WERI-Rb-1 (cell line): ENCODE measurements at regions not wholly inside any gene's neighbourhood (a gene's known extent, or its start where the extent isn't known, plus 50 kb on each side); places are given as distances from the start of the nearest gene placed in this dataset.

Experiments used
- DNase-seq: peaks from one replicate; pipeline ENCODE4 v3.0.0-alpha.2; 2020
- H3K27ac ChIP-seq: fragments of 250-450 bp; sonication (Bioruptor Pico); 2 replicates; pipeline ENCODE4 v1.5.1; 2020; ENCODE audit warnings: mild to moderate bottlenecking, moderate library complexity
- H3K27me3 ChIP-seq: fragments of 250-450 bp; sonication (Bioruptor Pico); 2 replicates; pipeline ENCODE4 v1.5.1; 2021; ENCODE audit warnings: mild to moderate bottlenecking, low read depth, moderate library complexity; ENCODE audit not compliant: insufficient read depth, severe bottlenecking
- H3K36me3 ChIP-seq: fragments of 250-450 bp; sonication (Bioruptor Pico); 2 replicates; pipeline ENCODE4 v1.5.1; 2020; ENCODE audit warnings: mild to moderate bottlenecking, moderate library complexity
- H3K4me3 ChIP-seq: 2 replicates; pipeline ENCODE4 v1.5.1; 2011; ENCODE audit warnings: low read depth, mild to moderate bottlenecking, control low read depth, low read length
- H3K9me3 ChIP-seq: fragments of 250-450 bp; sonication (Bioruptor Pico); 2 replicates; pipeline ENCODE4 v1.5.1; 2021; ENCODE audit warnings: mild to moderate bottlenecking, moderate library complexity; ENCODE audit not compliant: severe bottlenecking
- CTCF ChIP-seq: IDR thresholded peaks from 2 replicates; pipeline ENCODE4 v1.5.1; 2011; ENCODE audit warnings: low read depth, mild to moderate bottlenecking, control low read depth, inconsistent platforms, low read length

GRCh38 chr6:97885828-97886227, 602.8 kb upstream of the MMS22L start:
- DNase-seq: no peak
- TF ChIP-seq CTCF: no peak
- no peaks in the 10 kb centered on the region for H3K9me3 ChIP-seq
- H3K36me3 ChIP-seq: no peaks in the 10 kb centered on the region
- H3K27me3 ChIP-seq: no peaks in the 10 kb centered on the region
- no peak overlapping the region for H3K4me3 ChIP-seq
- H3K27ac ChIP-seq: no peak overlapping the region

GRCh38 chr6:97901531-97901930, 618.5 kb upstream of the MMS22L start:
- no peaks in the 10 kb centered on the region for H3K36me3 ChIP-seq
- H3K9me3 ChIP-seq: no peaks in the 10 kb centered on the region
- no peak overlapping the region for H3K4me3 ChIP-seq
- H3K27me3 ChIP-seq: no peaks in the 10 kb centered on the region
- no peak overlapping the region for H3K27ac ChIP-seq
- DNase-seq: no peak
- TF ChIP-seq CTCF: no peak

- Histone ChIP-seq H3K9me3 (no peaks in the 10 kb centered on the region), H3K4me3 (no peak overlapping the region), H3K36me3 (no peaks in the 10 kb centered on the region), H3K27me3 (no peaks in the 10 kb centered on the region), H3K27ac (no peak overlapping the region)
- no peak for DNase-seq
- no peak for TF ChIP-seq CTCF
Measured at GRCh38 chr6:97909380-97909779, 626.4 kb upstream of the MMS22L start.

DNA sequence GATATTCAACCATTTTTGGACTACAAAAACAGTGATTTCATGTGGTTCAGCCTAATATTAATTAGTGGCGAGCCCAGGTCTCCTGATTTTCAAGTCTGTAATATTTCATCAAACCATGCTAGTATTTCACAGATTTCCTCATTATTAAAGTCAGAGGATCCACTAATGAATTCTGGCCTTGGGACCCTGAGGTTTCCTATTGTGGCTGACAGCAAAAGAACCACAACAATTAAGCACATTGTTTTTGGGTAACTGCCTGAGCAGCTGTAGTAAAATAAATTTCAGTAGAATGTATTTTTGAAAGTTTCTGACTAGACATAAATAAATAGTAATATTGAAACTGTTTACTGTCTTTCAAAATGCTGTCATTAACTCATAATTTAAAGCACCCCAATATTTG, 630.7 kb upstream of the MMS22L start:
- Histone ChIP-seq H3K9me3 (no peaks in the 10 kb centered on the region), H3K27ac (no peak overlapping the region), H3K36me3 (no peaks in the 10 kb centered on the region), H3K27me3 (no peaks in the 10 kb centered on the region), H3K4me3 (no peak overlapping the region)
- no peak for DNase-seq
- no peak for TF ChIP-seq CTCF

DNA sequence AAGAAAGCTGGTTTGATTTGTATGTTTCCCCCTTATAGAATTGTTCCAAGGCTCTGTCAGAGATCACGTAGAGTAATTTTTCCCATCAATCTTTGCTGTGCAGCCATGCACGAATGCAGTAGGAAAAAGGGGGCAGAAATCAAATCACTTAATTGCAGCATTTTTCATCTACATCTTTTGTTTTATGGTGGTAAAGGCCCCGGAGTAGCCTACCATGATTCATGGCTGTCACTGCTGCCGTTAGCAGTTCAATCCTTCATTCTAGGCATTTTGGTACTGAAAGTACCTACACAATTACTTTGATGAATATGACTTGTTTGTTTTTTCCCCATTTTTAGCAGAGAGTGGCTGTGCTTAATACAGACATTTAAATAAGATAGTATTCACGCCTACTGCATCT, 631.9 kb upstream of the MMS22L start:
- no peaks in the 10 kb centered on the region for H3K27me3 ChIP-seq
- no peaks in the 10 kb centered on the region for H3K9me3 ChIP-seq
- no peaks in the 10 kb centered on the region for H3K36me3 ChIP-seq
- DNase-seq: no peak
- H3K4me3 ChIP-seq: no peak overlapping the region
- no peak for TF ChIP-seq CTCF
- no peak overlapping the region for H3K27ac ChIP-seq

DNA sequence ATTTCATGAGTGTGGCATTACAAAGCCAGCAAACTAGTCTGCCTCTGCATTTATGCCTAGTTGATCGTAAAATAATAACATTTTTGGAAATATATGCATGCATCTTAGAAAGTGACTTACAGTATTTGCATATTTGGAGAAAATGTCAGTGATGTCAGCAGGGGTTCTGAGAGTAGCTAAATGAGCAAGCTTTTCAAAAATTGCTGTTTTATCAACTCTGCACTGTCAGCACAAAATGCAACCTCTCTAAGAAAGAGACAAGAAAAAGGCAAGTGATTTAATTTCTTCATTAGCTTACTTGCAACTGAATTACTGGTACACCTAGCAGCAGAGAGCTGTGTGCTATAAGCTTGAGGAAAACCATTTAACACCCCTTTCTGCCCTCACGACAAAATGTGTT, 632.5 kb upstream of the MMS22L start:
- Histone ChIP-seq H3K27me3 (no peaks in the 10 kb centered on the region), H3K36me3 (no peaks in the 10 kb centered on the region), H3K27ac (no peak overlapping the region), H3K4me3 (no peak overlapping the region), H3K9me3 (no peaks in the 10 kb centered on the region)
- no peak for DNase-seq
- no peak for TF ChIP-seq CTCF
